MV-4-11 (cell line): ENCODE measurements at regions not wholly inside any gene's neighbourhood (a gene's known extent, or its start where the extent isn't known, plus 50 kb on each side); places are given as distances from the start of the nearest gene placed in this dataset.
A peak's percentile ranks its signal among the peaks of the same experiment; 100 is the strongest.

Source experiments
- DNase-seq: peaks from one replicate; lab custom pipeline; 2025; lab: John Stamatoyannopoulos, UW

DNA sequence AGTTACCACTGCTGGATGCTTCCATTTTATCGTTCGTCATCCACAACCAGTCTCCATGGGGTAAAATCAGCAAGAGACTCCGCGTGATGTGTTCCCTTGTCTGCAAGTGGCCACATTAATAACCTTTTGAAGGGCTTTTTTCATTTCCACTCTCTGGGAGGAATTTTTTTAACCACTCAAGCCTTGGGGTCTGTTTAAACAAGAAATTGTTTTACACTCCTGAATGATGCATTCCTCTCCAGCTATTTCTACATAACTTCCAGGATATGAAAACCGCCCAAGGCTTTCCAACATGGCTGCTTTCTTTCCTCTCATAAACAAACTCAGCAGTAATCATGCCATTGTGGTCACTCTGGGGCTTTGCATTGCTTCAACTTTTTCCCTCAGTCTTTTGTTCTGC is 217.2 kb upstream of the DAPK1 start:
- no peak for DNase-seq

DNA sequence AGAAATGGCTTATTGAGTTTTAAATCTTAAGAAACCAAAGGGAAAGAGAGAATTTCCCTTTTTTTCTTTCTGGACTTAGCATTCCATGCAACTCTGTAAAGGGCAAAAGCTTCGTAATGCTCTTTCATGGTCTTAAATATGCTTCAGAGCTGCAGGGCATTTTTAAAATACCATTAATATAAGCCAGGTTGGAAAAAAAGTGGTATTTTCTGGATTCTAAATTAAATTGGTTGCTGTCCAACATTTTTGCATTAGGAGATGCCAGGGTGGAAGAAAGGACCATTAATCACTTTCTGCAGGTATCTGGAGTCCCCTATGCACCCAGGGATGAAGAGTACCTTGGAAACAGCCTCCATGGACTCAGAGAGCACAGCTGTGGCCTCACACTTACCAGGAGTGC is 215.1 kb upstream of the DAPK1 start:
- no peak for DNase-seq

DNA sequence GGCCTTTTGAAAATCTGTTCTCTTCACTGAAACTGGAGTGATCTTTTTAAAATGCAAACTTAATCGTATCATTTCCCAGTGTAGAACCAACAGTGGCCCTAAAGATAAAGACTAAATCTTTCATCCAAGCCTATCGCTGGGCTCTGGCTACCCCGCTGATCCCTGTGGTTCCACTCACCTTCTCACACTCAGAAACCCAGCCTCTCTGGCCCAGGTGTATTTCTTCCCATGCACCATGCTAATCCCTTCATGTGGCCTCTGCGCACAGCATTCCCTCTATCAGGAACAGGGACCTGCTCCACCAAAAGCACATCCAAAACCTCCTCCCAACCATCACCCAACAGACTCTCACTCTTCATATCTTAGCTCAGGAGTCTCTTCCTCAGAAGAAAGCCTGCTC is 214.1 kb upstream of the DAPK1 start:
- DNase-seq, result no peak

DNA sequence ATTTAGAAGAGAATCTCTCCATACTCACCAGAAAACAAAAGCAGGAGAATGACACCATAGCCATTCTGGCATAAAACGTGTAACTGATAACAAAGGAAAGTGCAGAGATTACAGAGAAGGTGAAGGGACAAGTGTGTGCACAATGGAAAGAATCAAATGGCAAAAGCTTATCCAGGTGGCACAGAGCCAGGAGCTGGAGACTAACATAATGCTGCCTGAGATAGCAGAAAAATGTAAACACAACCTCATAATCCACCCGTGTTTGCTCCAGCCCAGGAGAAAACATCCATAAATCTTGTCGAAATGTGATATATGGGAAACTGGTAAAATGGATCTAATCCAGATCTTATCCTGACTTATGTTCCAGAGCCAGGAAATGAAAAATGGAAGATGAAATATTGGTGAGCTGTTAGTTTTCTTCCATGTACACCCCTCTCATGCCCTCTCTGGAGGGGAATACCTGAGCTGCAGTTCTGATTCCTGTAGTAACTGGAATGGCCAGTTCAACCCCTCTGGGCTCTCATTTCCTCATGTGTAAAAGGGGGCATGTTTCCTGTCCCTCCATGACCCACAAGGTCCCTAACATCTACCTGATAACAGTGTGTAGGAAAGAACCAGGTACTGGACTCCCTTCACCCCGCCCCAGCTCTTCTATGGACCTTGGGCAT is 212.3 kb upstream of the DAPK1 start:
- no peak for DNase-seq

DNA sequence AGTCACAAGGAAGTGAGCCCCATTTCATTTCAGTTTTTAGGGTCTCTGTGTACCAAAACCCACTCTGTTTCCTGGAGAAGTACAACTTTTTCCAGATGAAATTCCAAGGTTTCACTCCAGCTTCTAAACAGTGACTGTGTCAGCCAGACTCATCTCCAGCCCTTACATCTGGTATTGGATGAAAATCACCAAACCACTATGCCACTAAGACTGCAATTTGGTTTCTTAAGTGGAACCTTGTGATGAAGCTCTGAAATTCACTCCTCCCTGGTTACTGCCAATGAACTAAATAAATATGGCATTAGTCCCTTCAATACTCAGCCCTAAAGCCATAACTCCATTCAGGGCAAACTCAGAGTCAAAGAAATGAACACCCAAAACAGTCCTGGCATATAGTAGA is 211.2 kb upstream of the DAPK1 start:
- no peak for DNase-seq

DNA sequence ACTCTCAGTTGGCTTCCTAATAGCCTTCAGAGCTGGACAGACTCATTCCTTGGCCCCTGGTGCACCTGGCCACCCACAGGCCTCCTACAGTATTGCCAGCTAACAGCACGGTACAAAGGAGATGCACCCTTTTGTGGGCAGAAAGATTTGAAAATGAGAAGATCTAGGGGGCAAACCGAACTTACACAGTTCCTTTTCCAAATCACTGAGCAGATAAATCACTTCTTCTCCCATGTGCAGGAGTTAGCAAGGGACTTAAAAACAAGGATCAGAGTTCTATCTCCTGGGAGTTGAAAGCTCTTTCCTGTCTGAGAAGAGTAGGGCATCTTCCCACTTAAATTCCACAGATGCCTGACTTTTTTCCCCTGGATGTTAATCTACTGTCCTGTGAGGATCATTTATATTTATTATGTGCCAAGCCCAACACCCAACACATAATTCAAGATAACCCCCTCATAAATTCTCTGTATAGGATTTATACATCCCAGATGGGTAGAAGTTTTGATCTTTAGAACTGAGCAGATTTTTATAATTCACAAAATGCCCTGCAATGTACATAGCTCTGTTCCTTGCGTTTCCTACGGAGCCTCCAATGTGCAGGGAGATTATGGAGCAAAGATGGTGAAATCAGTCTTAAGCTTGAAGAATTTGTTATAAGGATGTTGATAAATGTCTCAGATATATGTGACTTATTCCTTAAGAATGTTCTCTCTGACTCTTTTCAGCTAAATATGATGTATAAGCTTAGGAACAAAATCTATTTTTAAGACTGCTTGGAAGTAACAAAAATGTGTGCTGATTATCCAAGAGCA is 207.2 kb upstream of the DAPK1 start:
- no peak for DNase-seq

DNA sequence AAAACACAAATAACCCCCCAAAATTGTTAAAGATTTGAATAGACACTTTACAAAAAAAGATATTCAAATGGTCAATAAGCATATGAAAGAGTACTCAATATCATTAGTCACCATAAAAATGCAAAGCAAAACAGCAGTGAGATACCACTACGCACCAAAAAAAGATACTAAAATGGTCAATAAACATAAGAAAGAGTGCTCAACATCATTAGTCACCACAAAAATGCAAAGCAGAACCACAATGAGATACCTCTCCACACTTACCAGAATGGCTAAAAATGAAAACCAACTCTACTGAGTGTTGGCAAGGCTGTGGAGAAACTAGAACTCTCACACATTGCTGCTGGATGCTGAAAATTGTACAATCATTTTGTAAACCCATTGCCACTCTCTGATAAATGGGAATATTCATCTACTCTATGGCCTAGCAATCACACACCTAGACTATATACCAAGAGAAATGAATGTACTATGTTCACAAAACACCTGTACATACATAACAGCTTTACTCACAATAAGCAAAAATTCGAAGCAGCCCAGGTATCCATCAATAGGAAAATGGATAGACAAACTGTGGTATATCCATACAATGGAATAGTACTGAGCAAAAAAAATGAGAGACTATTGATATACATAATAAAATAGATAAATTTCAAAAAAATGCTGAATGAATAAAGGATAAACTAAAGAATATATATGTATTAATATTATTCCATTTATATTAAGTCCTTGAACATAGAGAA is 205.0 kb upstream of the DAPK1 start:
- DNase-seq, result no peak

DNA sequence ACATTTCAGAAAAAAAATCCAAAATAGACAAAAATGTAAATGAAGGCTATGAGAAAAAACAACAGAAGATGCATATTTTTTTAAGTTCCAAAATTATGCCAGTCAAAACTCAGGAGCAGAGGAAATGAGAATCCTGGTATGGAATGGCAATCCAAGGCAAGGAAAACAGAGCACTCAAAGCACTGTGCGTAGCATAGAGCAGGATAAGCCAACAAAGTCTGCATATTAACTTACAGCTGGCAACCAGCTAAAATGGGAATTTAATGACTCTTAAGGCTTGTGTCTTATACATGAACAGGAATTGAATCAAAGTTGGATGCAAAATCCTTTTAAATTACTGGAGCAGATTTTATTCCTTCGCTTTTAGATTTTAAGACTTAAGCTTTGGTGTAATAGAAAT is 203.5 kb upstream of the DAPK1 start:
- no peak for DNase-seq

DNA sequence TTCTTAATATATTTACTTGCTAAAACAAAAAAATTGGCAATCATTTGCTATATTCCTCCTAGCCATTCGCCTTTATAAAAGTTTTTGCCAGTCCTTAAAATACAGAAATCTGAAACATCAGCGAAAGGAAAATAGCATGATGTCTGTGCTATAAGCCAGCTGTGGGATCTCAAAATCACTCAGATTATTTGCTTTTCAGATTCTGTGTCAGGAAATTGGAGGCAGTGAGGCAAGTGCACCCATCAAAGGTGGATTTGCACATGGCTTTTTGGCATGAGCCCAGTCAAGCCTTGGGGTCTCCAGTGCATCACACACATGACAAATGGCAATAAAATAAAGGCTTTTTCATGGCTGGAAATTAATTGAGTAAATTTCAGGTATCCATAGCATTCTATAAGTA is 196.8 kb upstream of the DAPK1 start:
- DNase-seq, result no peak

DNA sequence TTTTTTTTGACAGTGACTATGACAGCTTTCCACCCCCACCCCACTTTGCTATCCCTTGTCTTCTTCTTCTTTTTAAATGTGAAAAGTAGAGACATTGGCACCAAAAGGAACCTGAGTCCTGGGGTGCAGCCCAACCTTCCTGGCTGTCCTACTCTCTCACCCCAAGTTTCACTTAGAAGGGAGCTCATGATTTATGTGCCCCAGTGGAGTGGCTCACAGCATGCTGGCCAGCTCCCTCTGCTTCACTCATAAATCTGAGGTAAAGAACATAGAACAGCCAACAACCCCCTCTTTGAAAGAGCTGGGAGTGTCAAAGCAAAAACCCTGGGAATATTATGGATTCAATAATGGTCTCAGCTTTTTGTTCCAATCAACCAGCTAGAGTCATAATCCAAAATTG is 196.3 kb upstream of the DAPK1 start:
- DNase-seq, result no peak

DNA sequence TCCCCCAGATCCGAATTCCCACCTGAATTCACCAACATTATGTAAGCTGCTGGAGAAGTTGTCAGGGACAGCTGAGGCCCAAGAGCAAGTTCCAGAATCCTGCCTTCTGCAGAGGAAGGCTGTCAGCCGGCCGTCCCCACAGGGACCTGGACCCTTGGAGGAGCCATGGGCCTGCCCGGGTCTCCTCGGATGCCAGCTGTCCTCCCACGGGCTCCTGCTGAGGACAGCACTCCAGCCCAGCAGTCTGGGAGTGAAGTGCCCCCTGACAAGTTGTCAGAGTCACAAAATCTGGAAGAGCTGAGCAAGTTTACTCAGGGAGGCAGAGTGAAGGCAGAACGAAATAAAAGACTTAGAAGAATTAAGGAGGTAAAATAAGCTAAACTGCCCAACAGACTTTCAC is 192.5 kb upstream of the DAPK1 start:
- no peak for DNase-seq

DNA sequence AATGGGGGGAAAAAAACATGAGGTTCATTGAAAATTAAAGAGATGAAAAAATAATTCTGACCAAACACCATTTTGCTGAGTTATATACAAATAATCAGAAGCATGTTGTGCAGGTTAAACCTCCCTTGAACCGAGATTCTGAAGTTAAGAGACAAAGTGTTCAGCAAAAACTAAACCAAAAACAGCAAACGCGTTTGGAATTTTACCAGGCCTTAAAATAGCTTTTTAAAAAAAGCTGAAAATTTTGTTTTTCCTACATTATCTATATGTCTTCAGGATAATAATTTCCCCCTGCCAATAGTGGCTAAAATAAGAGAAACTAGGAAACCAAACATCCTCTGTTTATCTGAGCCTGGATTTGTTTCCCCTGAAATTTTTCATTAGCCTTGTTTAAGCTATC is 191.7 kb upstream of the DAPK1 start:
- DNase-seq, result no peak

DNA sequence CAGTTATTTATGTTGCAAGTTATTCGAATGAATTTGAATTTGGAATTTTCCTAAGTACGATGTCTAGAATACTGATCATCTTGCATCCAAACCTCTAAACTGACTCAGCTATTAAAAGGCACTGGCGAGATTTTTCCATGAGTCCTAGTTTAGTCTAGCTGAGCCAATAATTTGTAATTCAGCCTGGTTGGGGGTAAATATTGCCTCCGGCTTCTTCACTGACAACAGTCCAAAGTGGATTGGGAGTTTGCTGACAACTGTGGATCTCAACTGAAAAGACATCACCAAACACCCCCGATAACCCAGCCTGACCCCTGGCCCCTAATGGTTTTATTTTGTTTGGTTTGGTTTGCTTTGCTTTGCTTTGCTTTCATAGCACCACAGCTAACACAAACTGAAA is 189.8 kb upstream of the DAPK1 start:
- no peak for DNase-seq

DNA sequence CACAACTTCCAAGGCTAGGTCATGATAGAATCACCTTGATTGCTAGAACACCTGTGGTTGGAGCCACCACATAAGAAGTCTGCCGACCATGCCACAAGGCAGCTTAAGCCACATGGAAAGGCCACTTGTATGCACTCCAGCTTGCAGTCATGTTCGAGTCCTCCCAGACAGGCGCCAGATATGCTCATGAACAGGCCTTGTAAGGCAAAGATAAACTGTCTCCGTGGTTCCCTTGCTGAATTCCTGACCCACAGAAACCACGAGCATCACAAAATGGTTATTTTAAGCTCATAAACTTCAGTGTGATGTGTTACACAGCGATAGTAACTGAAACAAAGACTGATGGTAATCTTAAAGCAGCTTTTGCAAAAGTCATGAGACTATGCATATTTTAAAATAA is 188.4 kb upstream of the DAPK1 start:
- DNase-seq, result no peak

DNA sequence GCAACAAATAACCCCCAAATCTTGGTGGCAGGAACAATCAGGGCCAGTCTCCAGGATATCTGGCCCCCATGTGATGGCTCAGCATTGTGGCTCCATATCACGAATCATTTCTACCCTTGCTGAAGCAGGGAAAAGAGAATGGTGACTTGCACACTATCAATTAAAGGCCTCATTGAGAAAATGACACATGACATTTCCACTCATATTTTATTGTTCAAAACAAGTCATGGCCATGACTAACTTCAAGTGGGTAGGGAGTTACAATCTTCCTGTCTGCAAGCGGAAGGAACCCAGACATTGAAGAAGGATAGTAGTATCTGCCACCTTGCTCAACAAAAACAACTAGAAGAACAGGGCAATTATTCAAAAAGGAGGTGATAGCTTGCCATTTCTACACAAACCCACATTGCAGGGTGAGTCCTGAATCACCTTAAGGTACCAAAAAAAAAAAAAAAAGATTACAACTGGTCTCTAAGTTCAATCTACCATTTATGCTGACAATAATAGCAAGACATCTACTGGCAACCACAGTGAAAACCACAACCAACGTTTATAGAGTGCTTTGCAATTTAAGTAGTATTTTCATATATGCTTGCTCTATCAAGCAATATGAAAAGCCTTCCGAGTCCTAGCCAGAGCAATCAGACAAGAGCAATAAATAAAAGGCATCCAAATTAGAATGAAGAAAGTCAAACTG is 186.7 kb upstream of the DAPK1 start:
- DNase-seq, result no peak

DNA sequence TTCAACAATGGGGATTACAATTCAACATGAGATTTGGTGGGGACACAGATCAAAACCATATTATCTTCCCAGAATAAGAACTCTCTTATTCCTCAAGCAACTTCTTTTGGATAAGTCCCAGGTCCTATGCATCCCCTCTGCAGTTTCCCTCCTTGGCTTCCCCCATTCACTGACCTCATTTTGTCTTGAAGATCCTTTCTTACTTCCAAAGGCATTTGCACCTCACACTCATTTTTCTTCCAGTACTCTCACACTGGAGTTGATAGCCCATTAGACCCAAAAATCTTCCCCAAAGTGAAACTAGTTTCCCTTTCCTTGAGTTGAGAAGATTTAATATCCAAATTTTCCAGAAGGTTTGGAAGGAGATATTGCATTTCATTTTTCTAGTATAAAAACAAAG is 178.0 kb upstream of the DAPK1 start:
- DNase-seq, result no peak

DNA sequence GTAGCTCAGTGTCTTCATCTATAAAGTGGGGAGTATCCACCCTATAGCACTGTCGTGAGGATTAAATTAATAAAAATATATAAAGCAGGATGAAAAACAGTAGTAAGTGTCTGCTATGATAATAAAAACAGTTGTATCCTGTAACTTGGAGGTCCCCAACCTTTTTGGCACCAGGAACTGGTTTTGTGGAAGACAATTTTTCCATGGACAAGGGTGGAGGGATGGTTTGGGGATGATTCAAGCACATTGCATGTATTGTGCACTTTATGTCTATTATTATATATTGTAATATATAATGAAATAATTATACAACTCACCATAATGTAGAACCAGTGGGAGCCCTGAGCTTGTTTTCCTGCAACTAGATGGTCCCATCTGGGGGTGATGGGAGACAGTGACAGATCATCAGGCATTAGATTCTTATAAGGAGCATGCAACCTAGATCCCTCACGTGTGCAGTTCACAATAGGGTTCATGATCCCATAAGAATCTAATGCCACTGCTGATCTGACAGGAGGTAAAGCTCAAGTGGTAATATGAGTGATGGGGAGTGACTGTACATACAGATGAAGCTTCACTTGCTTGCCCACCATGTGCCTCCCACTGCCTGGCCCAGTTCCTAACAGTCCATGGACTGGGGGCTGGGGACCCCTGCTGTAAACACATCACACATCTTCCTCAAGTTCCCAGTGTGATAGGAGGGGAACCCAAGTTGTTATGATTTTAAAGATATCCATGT is 177.4 kb upstream of the DAPK1 start:
- DNase-seq, result no peak

DNA sequence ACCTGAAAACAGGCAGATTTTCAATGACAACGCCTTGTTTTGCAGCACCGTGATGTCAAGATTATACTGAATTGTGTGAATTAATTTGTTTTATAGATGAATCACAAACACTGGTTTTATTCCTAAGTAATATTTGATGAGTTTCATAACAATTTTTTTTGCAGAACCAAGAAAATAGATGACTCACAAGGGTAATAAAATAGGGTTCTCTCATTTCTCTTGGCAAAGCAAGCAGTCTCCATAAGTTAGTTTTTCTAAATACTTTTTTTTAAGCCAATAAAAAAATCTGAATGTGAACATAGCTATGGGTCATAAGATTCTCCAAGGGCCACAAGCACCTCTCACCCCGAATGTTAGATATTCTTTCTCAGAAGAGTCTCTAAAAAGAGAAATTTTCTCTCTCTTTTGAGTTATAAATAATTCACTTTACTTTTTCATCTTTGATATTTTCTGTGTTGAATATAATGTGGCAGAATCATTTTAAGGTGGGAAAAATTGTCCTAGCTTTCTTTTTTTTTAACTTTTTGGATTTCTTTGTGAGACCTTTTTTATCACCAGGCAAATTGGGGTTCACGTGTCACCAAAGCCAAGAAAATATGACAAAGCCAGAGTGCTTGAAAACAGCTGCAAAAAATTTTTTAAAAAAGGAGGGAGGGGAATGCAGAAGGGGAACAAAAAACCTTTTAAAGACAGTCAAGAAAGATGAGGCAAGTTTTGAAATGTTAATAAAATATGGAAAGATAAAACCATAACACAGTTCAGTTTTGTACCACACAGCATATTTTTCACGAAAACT is 174.6 kb upstream of the DAPK1 start:
- no peak for DNase-seq

DNA sequence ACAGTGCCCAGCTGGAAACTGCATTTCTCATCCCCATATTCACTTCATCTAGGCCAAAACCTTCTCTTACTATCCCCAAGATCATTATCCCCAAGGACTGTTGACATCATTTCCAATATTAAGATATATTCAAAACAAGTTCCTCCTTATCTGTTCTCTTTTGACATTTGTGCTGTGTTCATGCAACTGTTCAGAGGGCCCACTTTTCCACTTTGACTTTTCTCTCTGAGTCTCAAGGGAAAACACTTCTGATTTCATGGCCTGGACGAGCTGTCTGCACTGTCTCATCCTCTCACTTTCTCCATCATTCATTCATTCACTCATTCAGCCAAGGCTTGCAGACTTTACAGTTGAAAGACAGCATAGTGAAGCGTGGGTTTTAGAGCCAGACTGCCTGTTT is 173.7 kb upstream of the DAPK1 start:
- no peak for DNase-seq

DNA sequence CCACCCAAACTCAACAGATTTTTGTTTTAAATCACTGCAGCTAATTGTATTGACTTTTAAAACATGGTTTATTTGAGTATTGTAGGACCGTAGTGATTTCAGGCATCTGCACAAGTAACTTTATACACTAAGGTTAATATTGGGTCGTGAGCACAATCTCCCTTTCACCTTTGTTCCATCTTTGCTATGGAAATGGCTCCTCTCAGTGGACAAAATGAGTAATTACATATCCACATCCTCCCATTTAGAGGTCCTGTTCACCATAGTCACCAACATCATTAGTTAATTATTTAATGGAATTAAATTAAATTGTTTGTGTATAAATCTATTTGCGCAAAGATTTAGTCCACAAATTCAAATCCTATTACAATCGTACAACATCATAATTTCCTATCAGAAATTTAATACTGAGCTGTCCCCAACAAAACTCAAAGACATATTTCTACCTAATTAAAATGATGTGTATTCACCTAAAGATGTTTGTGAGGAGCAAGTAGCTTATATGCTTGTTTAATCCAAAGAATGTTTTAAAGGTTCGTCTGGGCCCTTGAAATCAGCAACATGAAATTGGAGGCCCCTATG is 173.0 kb upstream of the DAPK1 start:
- peak; percentile 39 for DNase-seq
